PC-3 (cell line): ENCODE measurements at regions not wholly inside any gene's neighbourhood (a gene's known extent, or its start where the extent isn't known, plus 50 kb on each side); places are given as distances from the start of the nearest gene placed in this dataset.

Source experiments
- EZH2 ChIP-seq: fragments of 300-600 bp; sonication (generic); IDR thresholded peaks from one replicate; pipeline ENCODE4 v1.6.1; 2017; ENCODE audit warnings: antibody characterized with exemption, mild to moderate bottlenecking, low read length; ENCODE audit not compliant: unreplicated experiment
- EZH2phosphoT487 ChIP-seq: fragments of 300-600 bp; sonication (generic); IDR thresholded peaks from 2 replicates; pipeline ENCODE4 v1.6.1; 2018; ENCODE audit warnings: mild to moderate bottlenecking, antibody characterized with exemption, low read length, borderline replicate concordance
- TF ChIP-seq, protein P1 (sequence below): fragments of 300-600 bp; sonication (generic); conservative IDR thresholded peaks from 2 replicates; pipeline ENCODE4 v1.5.1; 2017; ENCODE audit warnings: antibody characterized with exemption, low read depth, mild to moderate bottlenecking, low read length

DNA sequence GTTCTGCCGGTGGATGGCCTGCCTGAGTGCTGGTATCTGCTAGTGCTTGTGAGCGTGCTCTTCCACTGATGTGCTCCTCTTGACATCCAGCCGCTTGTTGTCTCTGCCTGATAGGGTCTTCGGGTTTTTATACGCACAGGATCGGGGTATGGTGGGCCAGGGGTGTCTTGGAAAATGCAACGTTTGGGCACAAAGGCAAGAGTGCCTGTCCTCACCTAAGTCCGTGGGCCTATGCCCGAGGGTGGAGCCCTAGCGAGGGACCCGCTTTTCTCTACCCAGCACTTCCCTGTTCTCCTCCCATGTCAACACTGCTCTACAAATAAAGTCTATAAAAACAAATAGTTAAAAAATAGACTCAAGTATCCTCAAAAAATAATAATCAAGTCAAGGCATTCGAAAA is 1007.8 kb downstream of the PLA2G4A start:
- TF ChIP-seq EZH2 = no peak
- TF ChIP-seq, protein P1, sequence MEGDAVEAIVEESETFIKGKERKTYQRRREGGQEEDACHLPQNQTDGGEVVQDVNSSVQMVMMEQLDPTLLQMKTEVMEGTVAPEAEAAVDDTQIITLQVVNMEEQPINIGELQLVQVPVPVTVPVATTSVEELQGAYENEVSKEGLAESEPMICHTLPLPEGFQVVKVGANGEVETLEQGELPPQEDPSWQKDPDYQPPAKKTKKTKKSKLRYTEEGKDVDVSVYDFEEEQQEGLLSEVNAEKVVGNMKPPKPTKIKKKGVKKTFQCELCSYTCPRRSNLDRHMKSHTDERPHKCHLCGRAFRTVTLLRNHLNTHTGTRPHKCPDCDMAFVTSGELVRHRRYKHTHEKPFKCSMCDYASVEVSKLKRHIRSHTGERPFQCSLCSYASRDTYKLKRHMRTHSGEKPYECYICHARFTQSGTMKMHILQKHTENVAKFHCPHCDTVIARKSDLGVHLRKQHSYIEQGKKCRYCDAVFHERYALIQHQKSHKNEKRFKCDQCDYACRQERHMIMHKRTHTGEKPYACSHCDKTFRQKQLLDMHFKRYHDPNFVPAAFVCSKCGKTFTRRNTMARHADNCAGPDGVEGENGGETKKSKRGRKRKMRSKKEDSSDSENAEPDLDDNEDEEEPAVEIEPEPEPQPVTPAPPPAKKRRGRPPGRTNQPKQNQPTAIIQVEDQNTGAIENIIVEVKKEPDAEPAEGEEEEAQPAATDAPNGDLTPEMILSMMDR = no peak
- no peak for TF ChIP-seq EZH2phosphoT487
